Trophoblast cell (in vitro differentiated cells and primary cell): ENCODE measurements at regions not wholly inside any gene's neighbourhood (a gene's known extent, or its start where the extent isn't known, plus 50 kb on each side); places are given as distances from the start of the nearest gene placed in this dataset.

Experiments used
- DNase-seq, 2 donors: peaks; one replicate each; pipeline ENCODE4 v3.0.0-alpha.2; 2016
- H2AFZ ChIP-seq: 2 replicates; pipeline ENCODE4 v1.6.1; 2013; ENCODE audit warnings: low read length, moderate library complexity, mild to moderate bottlenecking; ENCODE audit not compliant: insufficient read depth, poor library complexity
- H2AK5ac ChIP-seq: 2 replicates; pipeline ENCODE4 v1.6.1; 2013; ENCODE audit warnings: mild to moderate bottlenecking, low read length
- H2BK120ac ChIP-seq: 2 replicates; pipeline ENCODE4 v1.6.1; 2013; ENCODE audit warnings: low read length, mild to moderate bottlenecking, moderate library complexity; ENCODE audit not compliant: insufficient read depth, poor library complexity
- H2BK12ac ChIP-seq: 2 replicates; pipeline ENCODE4 v1.6.1; 2013; ENCODE audit warnings: mild to moderate bottlenecking, low read length, moderate library complexity
- H2BK5ac ChIP-seq: 2 replicates; pipeline ENCODE4 v1.6.1; 2013; ENCODE audit warnings: low read length, low read depth, moderate library complexity, mild to moderate bottlenecking; ENCODE audit not compliant: poor library complexity
- H3K14ac ChIP-seq: 2 replicates; pipeline ENCODE4 v1.6.1; 2013; ENCODE audit warnings: mild to moderate bottlenecking, low read length
- H3K18ac ChIP-seq: 2 replicates; pipeline ENCODE4 v1.6.1; 2013; ENCODE audit warnings: mild to moderate bottlenecking, low read length
- H3K23ac ChIP-seq: 2 replicates; pipeline ENCODE4 v1.6.1; 2013; ENCODE audit warnings: low read length
- H3K27ac ChIP-seq: 2 replicates; pipeline ENCODE4 v1.5.1; 2013; ENCODE audit warnings: low read depth, mild to moderate bottlenecking, inconsistent platforms, low read length, moderate library complexity
- H3K27me3 ChIP-seq: 2 replicates; pipeline ENCODE4 v1.6.1; 2013; ENCODE audit warnings: inconsistent platforms, mild to moderate bottlenecking, low read length, moderate library complexity; ENCODE audit not compliant: insufficient read depth
- H3K36me3 ChIP-seq, 2 experiments: 1 replicate in 1 of 2; 2 replicates in 1 of 2; pipeline ENCODE4 v1.6.1; 2013; ENCODE audit warnings: low read length in 2 of 2, mild to moderate bottlenecking in 2 of 2, moderate library complexity in 1 of 2; ENCODE audit not compliant: insufficient read depth in 2 of 2, control insufficient read depth in 1 of 2
- H3K4ac ChIP-seq: 2 replicates; pipeline ENCODE4 v1.6.1; 2013; ENCODE audit warnings: low read depth, mild to moderate bottlenecking, low read length, moderate library complexity
- H3K4me1 ChIP-seq, 2 experiments: 1 replicate in 1 of 2; 2 replicates in 1 of 2; pipeline ENCODE4 v1.6.1; 2013; ENCODE audit warnings: low read length in 2 of 2, mild to moderate bottlenecking in 2 of 2, moderate library complexity in 1 of 2; ENCODE audit not compliant: insufficient read depth in 2 of 2, control insufficient read depth in 1 of 2
- H3K4me2 ChIP-seq: 2 replicates; pipeline ENCODE4 v1.6.1; 2013; ENCODE audit warnings: inconsistent platforms, mild to moderate bottlenecking, low read length, moderate library complexity
- H3K4me3 ChIP-seq: 2 replicates; pipeline ENCODE4 v1.5.1; 2013; ENCODE audit warnings: mild to moderate bottlenecking, low read depth, low read length, inconsistent platforms
- H3K79me1 ChIP-seq: one replicate; pipeline ENCODE4 v1.6.1; 2013; ENCODE audit warnings: low read length
- H3K79me2 ChIP-seq: 2 replicates; pipeline ENCODE4 v1.6.1; 2013; ENCODE audit warnings: low read length, mild to moderate bottlenecking; ENCODE audit not compliant: control insufficient read depth, insufficient read depth, poor library complexity
- H3K9ac ChIP-seq: 2 replicates; pipeline ENCODE4 v1.6.1; 2013; ENCODE audit warnings: mild to moderate bottlenecking, low read length
- H3K9me3 ChIP-seq: 2 replicates; pipeline ENCODE4 v1.6.1; 2013; ENCODE audit warnings: low read depth, mild to moderate bottlenecking, control low read depth, inconsistent platforms, low read length; ENCODE audit not compliant: insufficient read depth
- H4K12ac ChIP-seq: 2 replicates; pipeline ENCODE4 v1.6.1; 2013; ENCODE audit warnings: low read depth, mild to moderate bottlenecking, low read length, moderate library complexity
- H4K8ac ChIP-seq: 2 replicates; pipeline ENCODE4 v1.6.1; 2013; ENCODE audit warnings: low read depth, mild to moderate bottlenecking, low read length, moderate library complexity
- H4K91ac ChIP-seq: one replicate; pipeline ENCODE4 v1.6.1; 2013; ENCODE audit warnings: low read depth, mild to moderate bottlenecking, low read length, moderate library complexity
- WGBS: extraction: QIAGEN DNeasy Blood & Tissue Kit; methylation state at CpG from one replicate; pipeline ENCODE4 v1.1.7; 2013; ENCODE audit warnings: missing lambda C conversion rate; ENCODE audit not compliant: insufficient read length, insufficient coverage; ENCODE audit errors: extremely low coverage; 5-methylcytosine and 5-hydroxymethylcytosine counted together

GRCh38 chr2:147541314-147541713, 303.5 kb upstream of the ACVR2A start:
- Histone ChIP-seq H4K91ac (peak overlapping the region; percentile 88), H2BK120ac (peak overlapping the region; percentile 30), H3K9ac (no peak overlapping the region), H2AK5ac (peak overlapping the region; percentile 31), H3K27me3 (no peaks in the 10 kb centered on the region), H3K27ac (no peak overlapping the region), H3K4me2 (no peak overlapping the region), H4K12ac (no peak overlapping the region), H3K23ac (no peak overlapping the region), H3K79me1 (peaks cover 17% of the 10 kb centered on the region), H3K9me3 (no peaks in the 10 kb centered on the region), H3K36me3 (no peaks in the 10 kb centered on the region), H3K4ac (no peak overlapping the region), H2BK12ac (peak overlapping the region; percentile 95), H3K18ac (no peak overlapping the region), H2BK5ac (peak overlapping the region; percentile 61), H2AFZ (no peak overlapping the region), H3K14ac (peak overlapping the region; percentile 67), H3K4me1 (peaks cover 12 to 14% of the 10 kb centered on the region in 2 experiments), H3K4me3 (no peak overlapping the region), H4K8ac (no peak overlapping the region), H3K79me2 (no peaks in the 10 kb centered on the region)
- no peak for DNase-seq
- no CpG with 5 or more reads among the region's 1 CpG for WGBS

DNA sequence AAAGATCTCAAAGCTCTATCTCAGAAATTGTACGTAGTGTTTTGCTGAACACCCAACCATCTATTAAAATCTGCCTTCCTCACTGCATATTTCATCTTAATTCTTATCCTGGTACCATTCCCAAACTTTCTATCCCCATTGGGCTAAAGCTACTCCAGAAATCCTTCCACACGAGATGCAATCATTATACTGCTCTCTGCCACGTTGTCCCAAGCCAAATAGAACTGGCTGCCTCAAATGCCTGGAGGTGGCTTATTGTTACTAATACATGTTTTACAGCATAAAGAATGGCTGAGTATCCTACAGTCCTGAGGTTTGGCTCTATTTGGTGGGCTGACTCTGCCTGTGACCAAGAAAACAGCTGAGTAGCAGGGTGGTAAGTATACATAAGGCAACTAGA, 306.0 kb upstream of the ACVR2A start:
- no CpG with 5 or more reads among the region's 3 CpGs for WGBS
- Histone ChIP-seq H3K4me1 (peaks cover 12 to 14% of the 10 kb centered on the region in 2 experiments), H2AFZ (no peak overlapping the region), H3K79me2 (no peaks in the 10 kb centered on the region), H3K79me1 (peaks cover 11% of the 10 kb centered on the region), H3K9ac (no peak overlapping the region), H3K14ac (no peak overlapping the region), H3K27ac (no peak overlapping the region), H2AK5ac (no peak overlapping the region), H3K27me3 (no peaks in the 10 kb centered on the region), H3K23ac (no peak overlapping the region), H2BK12ac (peak overlapping the region; percentile 61), H3K4me3 (no peak overlapping the region), H3K9me3 (no peaks in the 10 kb centered on the region), H3K4me2 (no peak overlapping the region), H2BK5ac (no peak overlapping the region), H3K18ac (no peak overlapping the region), H2BK120ac (no peak overlapping the region), H4K8ac (no peak overlapping the region), H4K91ac (peak overlapping the region; percentile 61), H3K36me3 (no peaks in the 10 kb centered on the region), H4K12ac (no peak overlapping the region), H3K4ac (no peak overlapping the region)
- no peak for DNase-seq

- H2BK120ac ChIP-seq: no peak overlapping the region
- WGBS: no CpG with 5 or more reads among the region's 1 CpG
- no peak overlapping the region for H4K91ac ChIP-seq
Measured at GRCh38 chr2:147538088-147538487, 306.7 kb upstream of the ACVR2A start.

DNA sequence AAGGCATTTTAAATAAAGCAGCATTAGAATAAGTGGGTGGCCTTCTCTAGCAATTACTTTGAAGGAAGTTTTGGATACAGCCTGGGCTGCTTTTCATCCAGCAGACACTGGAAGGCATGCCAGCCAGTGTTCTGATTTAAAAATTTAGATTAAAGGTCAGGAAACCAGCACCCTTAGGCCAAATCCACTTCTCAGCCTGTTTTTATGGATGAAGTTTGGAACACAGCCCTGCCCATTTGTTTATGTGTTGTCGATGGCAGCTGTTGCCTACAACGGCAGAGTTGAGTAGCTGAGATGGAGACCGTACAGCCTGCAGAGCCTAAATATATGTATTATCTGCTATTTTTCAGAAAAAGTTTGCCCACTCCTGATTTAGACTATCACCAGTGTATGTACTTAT, 313.6 kb upstream of the ACVR2A start:
- Histone ChIP-seq H3K9ac (no peak overlapping the region), H2AK5ac (no peak overlapping the region), H3K23ac (no peak overlapping the region), H2AFZ (peak overlapping the region; percentile 50), H4K12ac (no peak overlapping the region), H3K4me3 (no peak overlapping the region), H2BK120ac (peak overlapping the region; percentile 63), H2BK5ac (no peak overlapping the region), H3K9me3 (no peaks in the 10 kb centered on the region), H3K18ac (no peak overlapping the region), H3K4ac (no peak overlapping the region), H3K27ac (no peak overlapping the region), H3K79me2 (no peaks in the 10 kb centered on the region), H3K27me3 (no peaks in the 10 kb centered on the region), H3K79me1 (no peaks in the 10 kb centered on the region), H4K91ac (no peak overlapping the region), H2BK12ac (no peak overlapping the region), H3K14ac (no peak overlapping the region), H3K4me2 (no peak overlapping the region), H3K36me3 (no peaks in the 10 kb centered on the region), H4K8ac (no peak overlapping the region), H3K4me1 (peaks cover under 1 to 3% of the 10 kb centered on the region in 2 experiments)
- no peak for DNase-seq
- WGBS: no CpG with 5 or more reads among the region's 3 CpGs

More at GRCh38 chr2:147538088-147538487, 306.7 kb upstream of the ACVR2A start:
- Histone ChIP-seq H3K79me1 (peaks cover 9% of the 10 kb centered on the region), H3K79me2 (no peaks in the 10 kb centered on the region), H3K4me1 (peaks cover 8 to 10% of the 10 kb centered on the region in 2 experiments), H2BK12ac (no peak overlapping the region), H3K9ac (no peak overlapping the region), H3K4me3 (no peak overlapping the region), H4K12ac (no peak overlapping the region), H2AK5ac (no peak overlapping the region), H2AFZ (no peak overlapping the region), H3K18ac (no peak overlapping the region), H3K14ac (no peak overlapping the region), H3K27ac (no peak overlapping the region), H3K4me2 (no peak overlapping the region), H3K4ac (no peak overlapping the region), H4K8ac (no peak overlapping the region), H3K23ac (no peak overlapping the region), H3K9me3 (no peaks in the 10 kb centered on the region), H3K27me3 (no peaks in the 10 kb centered on the region), H2BK5ac (no peak overlapping the region), H3K36me3 (no peaks in the 10 kb centered on the region)
- DNase-seq: no peak
